ENCODE measurements at regions not wholly inside any gene's neighbourhood (a gene's known extent, or its start where the extent isn't known, plus 50 kb on each side); places are given as distances from the start of the nearest gene placed in this dataset.
A peak's percentile ranks its signal among the peaks of the same experiment; 100 is the strongest.

DNA sequence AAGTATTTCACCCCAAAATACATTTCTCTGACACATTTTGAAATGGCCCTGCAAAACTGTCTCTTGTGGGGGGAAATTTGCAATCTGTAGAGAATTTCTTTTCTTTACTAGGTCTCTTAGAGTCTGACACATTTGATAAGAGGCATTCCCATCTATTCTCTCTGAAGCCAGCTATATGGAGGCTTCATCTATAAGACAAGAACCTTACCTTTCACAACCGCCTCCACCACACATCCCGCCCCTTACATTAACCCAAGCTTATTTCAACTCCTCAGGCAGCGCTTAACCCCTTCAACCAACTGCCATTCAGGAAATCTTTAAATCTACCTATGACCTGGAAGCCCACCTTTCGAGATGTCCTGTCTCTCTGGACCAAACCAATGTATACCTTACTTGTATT is 829.5 kb downstream of the TLE4 start:
- Histone ChIP-seq H3K36me3 (no peaks in the 10 kb centered on the region), H3K4me3 (no peak overlapping the region), H3K27ac (no peak overlapping the region), H3K27me3 (no peaks in the 10 kb centered on the region), H3K4me1 (no peaks in the 10 kb centered on the region), H3K9me3 (peaks cover 0 to 2% of the 10 kb centered on the region in 2 donors)
- intact Hi-C loops (cut with DNase I) = no loop called here
- TF ChIP-seq, protein P1, sequence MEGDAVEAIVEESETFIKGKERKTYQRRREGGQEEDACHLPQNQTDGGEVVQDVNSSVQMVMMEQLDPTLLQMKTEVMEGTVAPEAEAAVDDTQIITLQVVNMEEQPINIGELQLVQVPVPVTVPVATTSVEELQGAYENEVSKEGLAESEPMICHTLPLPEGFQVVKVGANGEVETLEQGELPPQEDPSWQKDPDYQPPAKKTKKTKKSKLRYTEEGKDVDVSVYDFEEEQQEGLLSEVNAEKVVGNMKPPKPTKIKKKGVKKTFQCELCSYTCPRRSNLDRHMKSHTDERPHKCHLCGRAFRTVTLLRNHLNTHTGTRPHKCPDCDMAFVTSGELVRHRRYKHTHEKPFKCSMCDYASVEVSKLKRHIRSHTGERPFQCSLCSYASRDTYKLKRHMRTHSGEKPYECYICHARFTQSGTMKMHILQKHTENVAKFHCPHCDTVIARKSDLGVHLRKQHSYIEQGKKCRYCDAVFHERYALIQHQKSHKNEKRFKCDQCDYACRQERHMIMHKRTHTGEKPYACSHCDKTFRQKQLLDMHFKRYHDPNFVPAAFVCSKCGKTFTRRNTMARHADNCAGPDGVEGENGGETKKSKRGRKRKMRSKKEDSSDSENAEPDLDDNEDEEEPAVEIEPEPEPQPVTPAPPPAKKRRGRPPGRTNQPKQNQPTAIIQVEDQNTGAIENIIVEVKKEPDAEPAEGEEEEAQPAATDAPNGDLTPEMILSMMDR (IDR thresholded peaks at IDR 0.05) = no peak
- ATAC-seq (no peak), DNase-seq (no peak)

DNA sequence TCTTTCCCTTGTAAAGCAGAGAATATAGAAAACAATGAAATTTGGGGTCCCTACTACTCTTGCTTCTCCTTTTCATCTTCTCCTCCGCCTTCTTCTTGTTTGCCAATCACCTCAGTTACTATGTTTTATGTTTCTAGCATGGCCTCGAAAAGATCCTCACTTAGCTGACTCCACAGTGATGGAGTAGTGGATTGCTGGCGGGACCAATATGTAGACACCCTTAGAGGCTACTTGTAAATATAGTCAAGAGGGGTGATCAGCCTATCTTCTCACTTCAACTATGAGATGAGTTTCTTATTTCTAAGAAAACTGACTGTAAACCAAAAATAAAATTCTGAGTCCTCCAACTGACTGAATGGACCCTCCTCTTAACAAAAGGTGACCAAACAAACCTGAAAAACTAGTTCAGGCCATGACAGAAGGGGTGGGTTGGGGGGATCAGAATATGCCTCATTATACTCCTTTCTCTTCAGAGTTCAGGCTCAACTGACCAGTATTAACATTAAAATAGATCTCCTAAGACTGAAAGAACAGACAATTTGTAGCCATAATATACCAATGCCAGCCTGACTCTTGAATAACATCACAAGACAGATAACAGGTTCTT is 829.0 kb downstream of the TLE4 start:
- ATAC-seq (no peak), DNase-seq (no peak)
- no peaks in the 10 kb centered on the region for H3K36me3 ChIP-seq
- TF ChIP-seq, protein P1 (IDR thresholded peaks at IDR 0.05) = no peak
- intact Hi-C loops (cut with DNase I) = no loop called here
- peaks cover 0 to 2% of the 10 kb centered on the region in 2 donors for H3K9me3 ChIP-seq
- H3K27ac ChIP-seq = no peak overlapping the region
- no peaks in the 10 kb centered on the region for H3K4me1 ChIP-seq
- H3K4me3 ChIP-seq = no peak overlapping the region
- H3K27me3 ChIP-seq = no peaks in the 10 kb centered on the region

DNA sequence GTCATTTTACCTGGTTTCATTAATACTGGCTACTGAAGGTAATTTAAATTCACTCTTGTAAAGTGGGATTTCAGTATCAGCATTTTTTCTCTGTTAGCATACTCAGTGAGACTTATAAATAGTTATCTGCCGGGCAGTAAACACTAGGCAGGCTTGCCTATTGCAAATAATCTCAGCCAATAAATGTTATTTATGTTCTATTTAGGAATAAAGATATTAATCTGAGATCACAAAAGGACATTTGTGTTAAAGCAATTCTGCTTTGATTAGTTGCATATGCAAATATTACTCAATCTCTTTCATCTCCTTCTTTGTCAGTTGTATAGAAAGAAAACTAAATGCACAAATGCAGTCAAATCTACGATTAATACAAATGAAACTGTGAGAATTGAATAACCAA is 827.8 kb downstream of the TLE4 start:
- intact Hi-C loops (cut with DNase I) = no loop called here
- Histone ChIP-seq H3K9me3 (peaks cover 0 to 2% of the 10 kb centered on the region in 2 donors), H3K4me1 (no peaks in the 10 kb centered on the region), H3K36me3 (no peaks in the 10 kb centered on the region), H3K4me3 (no peak overlapping the region), H3K27ac (no peak overlapping the region), H3K27me3 (no peaks in the 10 kb centered on the region)
- no peak for DNase-seq
- ATAC-seq = no peak
- TF ChIP-seq, protein P1 (IDR thresholded peaks at IDR 0.05) = no peak

GRCh38 chr9:80387828-80388227 is 816.1 kb downstream of the TLE4 start:
- ATAC-seq (no peak), DNase-seq (no peak)
- Histone ChIP-seq H3K27me3 (no peaks in the 10 kb centered on the region), H3K27ac (no peak overlapping the region), H3K36me3 (no peaks in the 10 kb centered on the region), H3K4me1 (no peaks in the 10 kb centered on the region), H3K9me3 (no peaks in the 10 kb centered on the region), H3K4me3 (no peak overlapping the region)
- TF ChIP-seq, protein P1 (IDR thresholded peaks at IDR 0.05) = no peak
- intact Hi-C loops (cut with DNase I) = no loop called here

GRCh38 chr9:80385246-80385645 is 813.5 kb downstream of the TLE4 start:
- ATAC-seq (no peak), DNase-seq (peak in 2 of 4 donors; percentile 41 to 45)
- TF ChIP-seq, protein P1 (IDR thresholded peaks at IDR 0.05) = no peak
- Histone ChIP-seq H3K9me3 (no peaks in the 10 kb centered on the region), H3K36me3 (no peaks in the 10 kb centered on the region), H3K4me3 (no peak overlapping the region), H3K4me1 (no peaks in the 10 kb centered on the region), H3K27ac (no peak overlapping the region), H3K27me3 (no peaks in the 10 kb centered on the region)
- intact Hi-C loops (cut with DNase I) = no loop called here

Measured in left lung (tissue), 4 donors.